ENCODE measurements at regions not wholly inside any gene's neighbourhood (a gene's known extent, or its start where the extent isn't known, plus 50 kb on each side); places are given as distances from the start of the nearest gene placed in this dataset.

- no peak for DNase-seq
These were observed 80.3 kb upstream of the MTPN start for GRCh38 chr7:136057509-136057908.

DNA sequence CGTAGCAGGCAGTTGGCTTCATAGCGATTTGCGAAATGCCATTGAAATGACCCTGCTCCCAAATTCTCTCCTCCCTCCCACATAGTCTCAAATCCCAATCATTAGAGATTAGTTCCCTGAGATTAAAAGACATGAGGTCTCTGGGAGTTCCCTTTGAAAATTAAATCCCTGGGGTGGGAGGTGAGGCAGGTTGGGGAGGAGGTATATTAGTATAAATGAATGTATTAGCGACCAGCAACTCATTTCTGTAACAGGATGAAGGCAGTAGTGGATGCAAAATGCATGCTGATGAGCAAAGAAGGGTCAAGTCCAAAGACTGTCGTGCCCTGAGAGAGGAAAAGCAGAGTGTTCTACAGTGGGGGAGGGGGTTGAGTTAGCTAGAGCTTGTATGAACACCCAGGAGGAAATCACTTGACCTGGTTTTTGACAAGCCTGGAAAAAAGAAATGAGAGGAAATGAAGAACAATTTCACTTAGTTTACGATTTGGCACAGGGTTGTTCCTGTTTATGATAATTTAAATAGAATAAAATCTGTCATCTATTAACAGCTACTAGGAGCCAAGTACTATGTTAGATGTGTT, 79.6 kb upstream of the MTPN start:
- no peak for DNase-seq

DNA sequence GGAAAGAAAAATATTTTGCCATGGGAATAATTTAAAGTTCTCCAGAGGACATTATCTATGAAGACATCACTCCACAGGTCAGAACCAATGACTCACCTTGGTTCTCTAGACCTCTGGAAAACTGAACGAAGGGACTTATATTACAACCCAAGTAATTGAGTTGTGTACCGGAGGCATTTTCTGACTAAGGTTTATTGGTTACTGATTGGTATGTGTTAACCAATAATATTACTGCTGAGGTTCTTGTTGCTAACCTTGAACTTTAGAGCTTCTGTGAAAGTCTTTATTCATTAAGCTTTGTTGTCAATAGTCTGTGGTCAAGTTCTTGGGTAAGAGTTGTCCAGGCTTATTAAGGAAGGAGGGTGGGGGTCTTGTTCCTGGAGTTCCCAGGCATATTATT, 78.1 kb upstream of the MTPN start:
- no peak for DNase-seq

DNA sequence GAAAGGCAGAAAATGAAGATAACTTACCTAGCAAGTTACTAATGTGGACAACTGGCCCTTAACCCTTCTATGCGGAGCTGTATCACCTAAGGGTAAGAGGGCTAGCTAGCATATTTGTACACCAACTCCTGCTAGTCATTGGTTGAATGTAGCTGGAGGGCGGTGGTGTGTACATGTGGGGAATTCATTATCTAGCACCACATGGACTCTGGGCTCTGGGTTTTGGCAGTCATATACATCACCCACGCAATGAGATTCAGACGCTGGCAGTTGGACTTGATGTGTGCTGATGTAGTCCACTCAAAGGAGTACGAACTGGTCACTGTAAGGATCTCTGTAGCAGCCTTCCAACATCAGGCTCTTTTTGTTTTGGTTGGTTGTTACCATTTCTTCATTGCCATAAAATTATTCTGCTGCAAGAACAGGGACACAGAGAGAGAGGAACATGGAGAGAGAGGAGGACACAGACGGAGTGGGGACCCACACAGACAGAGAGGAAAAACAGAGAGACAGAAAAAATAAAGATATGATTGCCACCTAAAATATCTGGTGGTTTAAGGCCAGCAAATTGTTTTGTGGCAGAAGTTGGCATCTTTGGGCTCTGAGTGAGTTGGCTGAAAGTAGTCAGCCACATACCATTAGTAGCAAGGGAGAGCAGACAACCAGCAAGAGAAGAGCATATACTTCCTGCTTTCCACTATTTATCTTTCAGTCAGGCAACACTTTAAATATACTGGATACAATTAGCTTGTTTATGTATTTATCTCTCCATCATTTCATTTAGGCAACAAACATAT, 76.7 kb upstream of the MTPN start:
- no peak for DNase-seq

- no peak for DNase-seq
These were observed 74.2 kb upstream of the MTPN start for GRCh38 chr7:136051203-136051928.

GRCh38 chr7:136050462-136050847, 73.3 kb upstream of the MTPN start:
- DNase-seq, result no peak

DNA sequence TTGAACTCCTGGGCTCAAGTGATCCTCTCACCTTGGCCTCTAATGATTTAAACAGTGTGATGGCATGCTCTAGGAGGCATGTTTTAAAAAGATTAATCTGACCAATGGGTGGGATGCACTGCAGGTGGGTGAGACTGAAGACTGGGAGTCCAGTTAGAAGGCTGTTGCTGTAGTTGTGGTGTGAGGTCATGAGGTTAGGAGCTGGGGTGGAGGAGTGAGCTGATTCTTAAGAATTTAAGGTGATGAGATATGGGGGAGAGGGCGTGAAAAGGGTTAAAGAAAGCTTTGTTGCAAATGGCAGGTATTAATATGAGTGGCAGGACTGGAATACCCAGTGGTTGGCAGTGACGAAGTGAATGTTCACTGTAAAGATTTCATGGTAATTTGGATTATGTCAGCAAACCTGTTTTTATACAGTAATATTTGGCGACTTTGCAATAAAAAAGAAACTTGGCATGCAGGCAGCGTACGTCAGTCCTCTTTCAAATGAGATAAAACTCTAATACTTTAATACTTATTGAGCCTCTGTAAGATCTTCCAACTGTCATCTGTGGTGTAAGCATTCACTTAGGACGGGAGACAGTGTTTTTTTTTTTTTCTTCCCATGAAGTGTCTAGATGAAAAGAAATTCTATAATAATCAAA, 72.8 kb upstream of the MTPN start:
- no peak for DNase-seq

GRCh38 chr7:136049117-136049516, 72.0 kb upstream of the MTPN start:
- DNase-seq, result no peak

DNA sequence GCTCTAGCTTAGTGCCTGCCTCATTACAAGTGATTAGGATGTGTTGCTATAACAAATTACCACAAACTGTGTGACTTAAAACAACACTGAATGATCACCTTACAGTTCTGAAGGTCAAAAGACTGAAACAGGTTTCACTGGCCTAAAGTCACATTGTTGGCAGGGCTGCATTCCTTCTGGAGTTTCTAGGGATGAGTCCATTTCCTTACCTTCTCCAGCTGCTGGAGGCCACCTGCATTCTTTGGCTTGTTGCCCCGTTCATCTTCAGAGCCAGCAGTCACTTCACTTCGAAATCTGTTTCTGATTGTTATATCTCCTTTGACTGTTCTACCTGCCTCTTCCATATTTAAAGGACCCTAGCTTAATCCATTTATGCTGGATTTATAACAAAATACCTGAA, 69.4 kb upstream of the MTPN start:
- no peak for DNase-seq

DNA sequence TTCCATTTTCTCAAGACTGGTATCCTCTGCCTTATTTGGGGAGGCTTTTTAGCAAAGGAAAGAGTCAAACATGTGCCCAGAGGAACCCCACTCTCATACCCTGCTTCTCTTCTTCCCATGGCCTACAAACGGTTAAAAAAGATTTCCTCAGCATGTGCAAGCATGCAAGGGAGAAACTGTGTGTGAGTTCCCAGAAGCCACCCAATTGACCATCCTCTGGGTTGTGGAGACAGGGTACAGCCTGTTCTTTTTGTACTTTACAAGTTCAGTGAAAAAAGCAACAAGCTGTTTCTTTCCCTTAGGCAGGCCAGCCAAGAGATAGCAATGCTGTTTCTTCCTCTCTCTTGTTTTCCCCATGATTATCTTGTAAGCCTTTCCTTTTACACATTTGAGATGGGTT, 68.8 kb upstream of the MTPN start:
- DNase-seq, result no peak

DNA sequence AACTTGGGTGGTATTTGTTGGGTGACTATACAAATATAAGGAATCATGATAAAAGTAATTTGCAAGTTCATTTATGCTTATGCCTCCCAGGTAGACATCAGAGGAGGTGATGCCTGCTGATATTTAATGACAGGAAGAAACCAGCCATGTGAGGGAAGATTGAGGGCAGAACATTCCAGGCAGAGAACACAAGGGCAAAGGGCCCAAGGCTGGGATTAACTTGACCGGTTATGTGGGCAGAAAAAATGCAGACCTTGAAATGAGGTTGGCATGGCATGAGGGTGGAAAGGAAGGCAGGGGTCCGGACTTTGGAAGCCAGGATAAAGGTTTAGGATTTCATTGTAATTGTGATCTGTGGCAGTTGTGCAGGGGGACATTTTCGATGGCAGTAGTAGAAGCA, 68.0 kb upstream of the MTPN start:
- DNase-seq, result no peak

- DNase-seq, result no peak
These were observed 62.6 kb upstream of the MTPN start for GRCh38 chr7:136039577-136040345.

- no peak for DNase-seq
These were observed 59.2 kb upstream of the MTPN start for GRCh38 chr7:136036336-136036735.

DNA sequence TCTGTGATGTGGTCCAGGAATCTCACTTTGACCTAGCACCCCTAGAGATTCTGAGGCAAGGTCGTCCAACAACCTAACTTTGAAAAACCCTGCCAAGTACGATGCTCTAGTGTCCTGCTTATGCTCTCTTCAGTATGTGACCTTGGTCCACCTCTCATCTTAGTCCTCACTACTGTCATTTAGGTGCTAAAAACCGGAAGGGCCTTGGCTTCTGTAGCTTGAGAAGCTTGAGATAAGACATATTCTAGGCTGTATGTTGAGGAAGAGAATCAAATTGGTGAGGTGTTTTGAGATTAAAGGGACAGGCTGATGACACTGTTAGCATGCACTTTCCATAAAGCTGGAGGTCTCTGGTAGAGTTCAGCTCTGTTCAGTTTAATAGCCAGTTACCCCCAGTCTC, 57.0 kb upstream of the MTPN start:
- DNase-seq, result no peak

DNA sequence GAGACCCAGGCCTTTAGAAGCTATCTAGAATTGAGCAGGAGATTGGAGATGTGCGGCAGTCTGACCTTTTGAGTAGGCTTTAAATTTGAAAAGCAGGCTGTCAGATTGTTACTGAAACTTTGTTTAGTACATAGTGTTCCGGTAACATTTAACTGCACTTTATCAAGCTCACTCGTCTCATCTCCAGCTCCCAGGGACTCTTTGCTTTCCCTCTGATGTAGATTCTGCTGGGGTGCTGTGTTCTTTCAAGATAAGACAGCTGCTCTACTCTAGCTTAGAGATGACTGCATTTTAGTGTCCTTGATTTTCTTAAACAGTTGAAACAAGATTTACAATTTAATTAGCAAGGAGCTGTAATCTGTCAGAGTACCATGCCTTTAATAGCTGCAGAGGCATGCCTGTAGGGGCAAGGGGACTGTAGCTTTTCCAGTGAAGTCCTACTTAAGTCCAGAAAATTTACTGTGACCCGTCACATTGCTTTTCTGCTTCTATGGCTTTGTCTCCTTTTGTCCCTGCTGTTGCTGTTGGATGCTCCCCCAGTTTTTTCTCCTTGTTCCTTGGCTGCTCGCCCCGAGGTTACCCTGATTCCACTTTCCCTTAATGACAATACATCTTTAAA, 56.4 kb upstream of the MTPN start:
- no peak for DNase-seq

DNA sequence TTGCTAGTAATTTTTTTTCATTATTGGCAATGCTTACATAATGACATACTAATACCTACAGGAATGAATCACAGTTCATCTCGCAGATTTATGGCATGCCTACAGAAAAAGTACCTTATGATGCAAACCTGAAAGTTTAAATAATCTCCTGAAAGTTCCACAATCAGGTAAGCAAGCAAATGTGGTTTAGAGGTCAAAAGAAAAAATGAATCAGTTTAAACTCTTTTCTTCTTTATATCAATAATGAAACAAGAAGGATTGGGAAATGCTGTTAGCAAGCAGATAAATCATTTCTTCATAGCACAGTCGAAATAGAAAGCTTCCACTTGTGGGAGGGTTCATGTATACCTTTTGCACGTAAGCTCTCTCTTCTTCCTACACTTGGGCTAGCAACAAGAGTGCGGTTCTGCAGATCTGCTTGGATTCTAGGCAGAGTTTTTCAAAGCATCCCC, 53.7 kb upstream of the MTPN start:
- no peak for DNase-seq

DNA sequence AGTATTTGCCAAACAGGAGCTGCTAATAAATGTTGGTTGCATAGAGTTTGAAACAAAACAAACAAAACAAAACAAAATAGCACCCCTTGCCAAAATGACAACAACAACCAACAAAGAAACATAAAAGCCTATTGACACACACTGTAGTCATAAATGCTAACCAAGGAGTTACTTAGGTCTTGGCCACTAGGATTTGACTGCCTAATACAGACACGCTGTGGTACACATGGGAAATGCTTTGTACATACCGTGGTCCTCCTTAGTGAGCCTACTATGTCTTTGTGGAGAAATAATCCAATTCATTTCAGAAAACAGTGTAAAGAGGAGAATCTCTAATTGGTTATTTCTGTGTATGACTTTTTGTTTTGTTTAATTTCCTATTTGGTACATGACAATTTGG, 53.2 kb upstream of the MTPN start:
- DNase-seq, result no peak

DNA sequence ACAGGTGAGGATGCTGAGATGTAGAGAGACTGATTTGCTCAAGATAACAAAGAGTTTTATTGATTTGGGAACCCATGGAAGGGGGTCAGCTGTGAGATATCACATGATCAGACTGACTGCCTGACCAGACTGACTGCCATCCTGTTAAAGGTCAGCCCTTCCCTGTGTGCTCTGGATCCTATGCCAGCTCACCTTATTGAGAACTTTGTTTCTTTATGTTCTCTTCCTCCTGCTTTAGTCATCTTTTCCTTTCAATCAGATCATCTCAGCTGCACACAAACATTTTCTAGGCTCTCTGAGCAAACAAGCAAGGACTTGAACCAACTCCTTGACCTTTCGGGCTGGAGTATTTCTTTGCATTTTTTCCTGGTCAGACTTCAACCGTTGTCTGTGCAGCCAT, 50.0 kb upstream of the MTPN start:
- DNase-seq, result no peak
